ENCODE measurements at regions not wholly inside any gene's neighbourhood (a gene's known extent, or its start where the extent isn't known, plus 50 kb on each side); places are given as distances from the start of the nearest gene placed in this dataset.
A peak's percentile ranks its signal among the peaks of the same experiment; 100 is the strongest.

DNA sequence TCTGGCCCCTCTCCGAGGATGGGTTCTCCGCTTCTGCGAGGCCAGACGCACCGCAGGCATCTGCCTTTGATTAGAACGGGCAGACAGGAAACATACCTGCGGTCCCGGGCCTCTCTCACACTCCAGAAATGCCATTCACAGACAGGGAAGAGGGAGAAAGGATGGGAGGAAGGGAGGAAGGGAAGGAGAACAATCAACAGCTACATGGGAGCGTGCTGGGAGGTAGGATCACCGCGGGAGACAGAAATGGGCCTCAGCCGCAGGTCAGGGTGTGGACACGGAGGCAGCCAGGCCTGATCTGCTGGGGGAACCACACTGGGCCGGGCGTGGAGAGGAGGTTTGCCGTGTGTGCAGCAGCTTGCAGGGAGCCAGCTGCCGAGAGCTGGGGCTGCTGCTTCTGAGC, 90.7 kb upstream of the RGMA start:
- no peak for FAIRE-seq

DNA sequence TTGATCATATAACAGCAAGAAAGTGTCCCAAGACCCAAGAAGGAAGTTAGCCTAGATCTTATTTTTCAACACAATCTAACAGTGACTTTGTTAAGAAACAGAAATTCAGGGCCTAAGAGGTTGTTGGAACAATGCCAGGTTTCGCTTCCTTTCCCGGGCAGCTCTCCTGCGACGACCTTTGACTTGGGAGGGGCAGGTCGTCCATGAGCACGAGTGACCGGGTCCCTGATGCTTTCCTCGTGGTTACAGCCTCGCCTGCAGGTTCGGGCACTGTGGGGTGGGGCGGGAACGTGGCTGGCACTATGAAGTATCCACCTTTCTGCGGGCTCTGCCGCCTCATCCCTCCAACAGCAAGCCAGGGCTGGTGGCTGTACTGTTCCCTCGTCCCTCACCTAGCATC, 90.1 kb upstream of the RGMA start:
- no peak for FAIRE-seq

DNA sequence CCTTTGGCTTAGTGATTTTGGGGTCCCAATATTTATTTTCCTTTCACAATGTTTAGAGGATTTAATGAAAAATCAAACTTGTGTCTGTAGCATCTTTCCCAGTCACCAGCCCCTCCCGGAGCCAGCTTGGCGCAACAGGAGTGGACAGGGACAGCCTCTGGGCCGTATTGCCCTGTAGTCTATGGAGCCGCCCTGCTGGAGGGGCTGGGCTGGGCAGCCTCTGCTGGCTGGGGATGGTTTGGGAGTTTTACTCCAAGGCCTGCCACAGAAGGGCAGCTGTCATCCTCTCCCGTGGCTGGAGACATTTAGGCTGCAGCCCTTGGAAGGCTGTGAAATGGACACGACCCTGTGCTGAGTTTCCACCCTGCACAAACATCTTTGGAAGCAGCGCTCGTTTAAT, 89.4 kb upstream of the RGMA start:
- FAIRE-seq: no peak

- FAIRE-seq: no peak
Measured at GRCh38 chr15:93176065-93176464, 87.1 kb upstream of the RGMA start.

GRCh38 chr15:93174836-93175235, 85.8 kb upstream of the RGMA start:
- FAIRE-seq: peak; percentile 41

DNA sequence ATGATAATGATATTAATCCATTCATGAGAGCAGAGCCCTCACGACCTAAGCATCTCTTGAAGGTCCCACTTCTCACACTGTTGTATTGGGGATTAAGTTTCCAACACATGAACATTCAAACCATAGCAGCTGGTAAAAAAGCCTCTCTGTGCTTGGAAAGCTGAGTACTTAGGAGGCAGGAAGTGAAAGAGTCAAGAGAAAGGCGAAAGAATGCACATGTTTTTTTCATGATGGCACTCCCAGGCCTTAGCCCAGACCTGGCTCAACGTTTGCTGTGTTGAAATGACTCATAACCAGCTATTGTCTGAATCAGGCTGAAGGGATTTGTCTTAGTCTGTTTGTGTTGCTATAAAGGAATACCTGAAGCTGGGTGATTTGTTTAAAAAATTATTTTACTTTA, 84.4 kb upstream of the RGMA start:
- no peak for FAIRE-seq

- FAIRE-seq: no peak
Measured at GRCh38 chr15:93171476-93171875, 82.5 kb upstream of the RGMA start.

DNA sequence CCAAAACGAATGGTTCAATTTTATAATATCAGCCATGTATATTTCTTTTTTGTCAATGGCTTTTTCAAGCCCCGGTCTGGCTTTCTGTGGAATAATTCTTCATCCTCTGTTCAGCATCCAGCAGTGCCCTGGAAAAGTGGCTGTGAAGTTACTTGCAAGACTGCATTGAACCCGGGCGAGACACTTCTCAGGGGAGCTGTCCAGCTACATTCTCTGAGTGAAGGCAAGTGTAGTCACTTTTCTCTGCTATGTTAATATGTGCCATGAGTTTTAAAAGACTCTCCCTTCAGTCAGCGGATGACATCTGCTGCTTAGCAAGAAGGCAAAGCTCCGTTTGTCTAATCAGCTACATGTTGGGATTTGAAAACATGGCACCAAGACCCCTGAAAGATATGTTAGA, 81.3 kb upstream of the RGMA start:
- FAIRE-seq: no peak

DNA sequence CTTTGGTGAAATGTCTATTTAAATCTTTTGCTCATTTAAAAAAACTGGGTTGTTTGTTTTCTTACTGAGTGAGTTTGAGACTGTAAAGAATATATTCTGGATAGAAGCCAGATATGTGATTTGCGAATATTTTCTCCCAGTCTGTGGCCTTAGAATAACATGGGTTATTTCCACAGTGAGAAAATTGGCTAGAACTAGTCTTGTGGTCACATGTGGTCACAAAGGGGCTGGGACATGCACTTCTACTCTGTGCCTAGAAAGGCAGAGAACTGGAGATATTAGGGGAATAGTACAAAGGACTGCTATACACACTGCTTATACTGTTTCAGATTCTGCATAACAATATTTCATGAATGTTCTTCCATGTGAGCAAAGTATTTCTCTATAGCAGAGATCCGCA, 79.9 kb upstream of the RGMA start:
- FAIRE-seq: no peak

DNA sequence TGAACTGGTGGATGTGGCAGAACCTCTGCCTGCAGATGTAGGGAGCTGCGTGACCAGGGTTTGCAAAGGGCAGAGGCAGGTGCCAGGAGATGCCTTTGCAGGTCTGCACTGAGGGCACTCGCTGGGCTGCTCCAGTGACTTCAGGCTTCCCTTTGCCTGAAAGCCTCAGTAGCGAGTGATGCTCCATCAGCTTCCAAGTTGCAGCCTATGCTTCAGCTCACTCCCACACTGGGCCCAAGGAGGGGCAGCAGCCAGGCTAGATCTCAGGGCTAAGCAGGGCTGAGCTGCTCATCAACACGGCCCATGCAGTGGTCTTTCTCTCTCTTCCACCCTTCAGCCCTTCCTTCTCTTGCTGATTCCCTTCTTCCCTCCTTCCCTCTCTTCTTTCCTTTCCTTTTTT, 78.3 kb upstream of the RGMA start:
- no peak for FAIRE-seq

- no peak for FAIRE-seq
Measured at GRCh38 chr15:93166675-93167074, 77.7 kb upstream of the RGMA start.

- FAIRE-seq: no peak
Measured at GRCh38 chr15:93165734-93166470, 76.9 kb upstream of the RGMA start.

DNA sequence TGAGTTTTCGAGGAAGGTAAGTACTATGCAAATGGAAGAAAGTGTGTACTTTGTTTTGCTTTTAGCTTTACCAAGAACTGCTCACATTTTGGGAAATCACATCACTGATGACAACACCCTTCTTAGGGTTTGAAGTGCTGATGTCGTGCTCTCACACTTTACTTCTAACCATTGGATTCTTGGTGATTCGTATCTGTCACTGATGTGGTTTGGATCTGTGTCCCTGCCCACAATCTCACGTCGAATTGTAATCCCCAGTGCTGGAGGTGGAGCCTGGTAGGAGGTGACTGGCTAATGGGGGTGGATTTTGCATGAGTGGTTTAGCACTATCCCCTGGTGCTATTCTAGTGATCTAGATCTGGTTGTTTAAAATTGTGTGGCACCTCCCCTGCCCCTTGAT, 75.4 kb upstream of the RGMA start:
- no peak for FAIRE-seq

GRCh38 chr15:93162560-93162959, 73.5 kb upstream of the RGMA start:
- FAIRE-seq: no peak

DNA sequence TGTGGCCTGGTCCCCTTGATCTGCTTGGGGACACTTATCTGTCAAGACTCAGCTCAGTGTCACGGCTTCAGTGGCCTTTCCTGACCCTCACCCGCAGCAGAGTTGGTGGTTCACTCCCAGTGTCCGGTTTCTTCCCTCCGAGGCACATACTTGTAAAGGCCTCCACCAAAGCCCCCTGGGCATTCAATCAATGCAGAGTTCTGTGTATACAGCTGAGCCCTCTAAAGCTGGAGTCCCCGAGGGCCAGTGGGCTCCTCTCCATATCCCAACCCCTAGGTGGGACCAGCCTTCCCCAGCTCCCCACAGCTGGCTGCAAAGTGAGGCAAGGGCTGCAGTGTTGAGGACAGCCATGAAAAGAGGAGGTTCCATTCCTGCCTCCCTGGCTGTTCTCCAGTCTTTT, 70.9 kb upstream of the RGMA start:
- FAIRE-seq: no peak

DNA sequence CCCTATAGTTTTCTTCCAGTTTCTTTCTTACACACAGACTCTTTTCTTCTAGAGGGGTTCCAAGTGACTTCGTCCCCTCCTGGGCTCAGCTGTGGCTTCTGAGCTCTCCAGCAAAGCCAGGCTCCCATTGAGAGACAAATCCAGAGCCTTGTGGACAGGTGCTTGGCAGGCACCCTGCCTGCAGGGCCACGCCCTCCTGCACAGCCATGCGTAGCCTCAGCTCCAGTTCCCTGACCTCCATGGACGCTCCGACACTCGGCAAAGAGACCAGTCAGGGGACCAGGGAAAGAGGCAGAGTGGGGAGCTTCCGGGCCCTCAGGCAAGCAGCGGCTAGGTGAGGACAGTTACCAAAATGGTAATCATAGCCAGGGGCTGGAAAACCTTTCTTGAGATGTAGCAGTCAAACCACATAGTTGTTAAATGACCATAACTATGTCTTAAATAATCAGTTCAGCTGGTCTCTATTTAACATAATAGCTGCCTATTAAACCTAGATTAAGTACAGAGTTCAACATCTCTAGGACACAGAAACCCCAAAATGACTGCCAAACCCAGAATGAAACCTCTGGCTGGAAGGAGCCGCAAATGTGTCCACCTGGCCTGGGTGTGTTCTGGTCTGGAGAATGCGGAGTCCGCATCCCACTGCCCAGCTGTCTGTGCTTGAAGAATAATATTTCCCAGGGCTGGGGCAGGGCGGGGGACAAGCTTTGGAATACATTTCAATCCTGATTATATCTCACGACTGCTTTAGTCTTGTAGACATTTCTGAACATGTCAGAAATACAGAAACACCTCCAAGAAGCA, 69.3 kb upstream of the RGMA start:
- no peak for FAIRE-seq

DNA sequence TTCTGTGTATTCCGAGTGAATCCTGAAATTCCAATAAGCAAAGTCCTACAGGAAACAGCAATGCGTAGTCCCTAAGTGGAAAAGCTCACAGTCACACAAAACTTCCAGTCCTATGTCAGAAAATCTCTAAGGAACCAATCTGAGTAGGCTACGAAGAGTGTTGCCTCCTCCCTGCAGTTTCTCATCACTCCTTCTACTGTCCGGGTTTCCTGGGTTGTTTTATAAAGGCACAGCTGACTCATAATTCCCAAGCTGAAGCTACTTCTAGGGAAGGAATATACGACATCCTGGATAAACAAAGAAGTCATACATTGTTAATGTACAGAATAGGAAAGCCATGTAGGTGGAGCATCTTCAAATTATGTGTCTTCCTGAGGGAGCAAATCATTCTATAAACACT, 65.7 kb upstream of the RGMA start:
- FAIRE-seq: no peak

GRCh38 chr15:93152951-93153350, 63.9 kb upstream of the RGMA start:
- FAIRE-seq: no peak

DNA sequence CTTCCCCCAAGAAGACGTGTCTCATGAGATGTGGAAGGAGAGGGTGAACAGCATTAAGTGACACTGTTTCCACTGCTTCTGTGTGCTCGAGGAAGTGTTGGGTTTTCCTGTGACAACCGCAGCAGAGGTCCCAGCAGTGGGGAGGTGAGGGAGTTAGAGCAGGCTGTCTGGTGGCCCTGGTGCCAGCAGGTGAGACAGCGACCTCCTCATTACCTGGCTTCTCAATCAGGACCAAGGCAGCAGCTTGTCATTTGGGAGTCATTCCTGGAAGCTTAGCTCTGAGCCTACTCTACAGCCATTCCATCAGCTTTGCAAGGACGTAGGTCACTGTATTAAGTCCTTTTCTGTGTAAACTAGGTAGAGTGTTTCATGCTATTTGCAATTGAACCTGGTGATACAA, 63.3 kb upstream of the RGMA start:
- FAIRE-seq: no peak

DNA sequence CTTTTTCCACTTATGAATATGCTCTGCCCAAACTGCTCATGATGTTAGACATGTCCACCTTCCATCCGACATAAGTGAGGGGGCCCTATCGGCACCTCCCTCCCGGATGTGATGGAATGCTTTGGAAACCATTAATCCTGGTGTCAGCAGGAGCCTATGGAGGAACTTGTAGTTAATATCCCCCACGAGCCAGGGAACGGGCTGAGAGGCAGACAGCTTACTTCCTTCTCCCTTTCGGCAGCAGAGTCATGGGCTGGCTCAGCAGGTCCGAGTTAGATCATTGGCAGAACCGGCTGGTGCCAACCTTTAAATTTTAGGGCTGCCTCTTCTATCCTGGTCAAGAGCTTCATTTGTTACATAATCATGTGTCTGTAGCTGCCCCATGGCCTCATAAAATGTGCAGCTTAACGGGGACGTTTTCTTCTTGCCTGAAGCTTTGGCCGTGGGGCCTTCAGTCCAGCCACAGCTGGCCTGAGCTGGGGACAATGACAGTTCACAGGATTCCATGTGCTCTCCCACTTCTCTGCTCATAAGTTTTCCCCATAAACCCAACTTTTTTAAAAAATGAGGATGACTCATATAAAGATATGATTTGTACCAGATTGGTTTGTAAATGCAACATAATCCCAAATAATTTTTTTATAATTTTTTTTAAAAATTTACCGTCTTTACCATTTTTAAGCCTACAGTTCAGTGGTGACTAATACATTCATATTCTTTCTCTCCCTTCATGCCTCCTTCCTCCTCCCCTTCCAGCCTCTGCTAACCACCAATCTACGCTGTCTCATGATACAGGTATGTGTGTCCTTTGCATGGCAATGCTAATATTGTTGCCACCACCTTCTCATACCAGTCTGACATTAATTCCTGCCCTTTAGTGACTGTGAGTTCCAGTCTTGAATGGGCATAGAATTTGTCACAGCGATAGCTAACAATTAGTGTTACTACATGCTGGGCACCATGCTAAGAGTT, 62.2 kb upstream of the RGMA start:
- no peak for FAIRE-seq

- no peak for FAIRE-seq
Measured at GRCh38 chr15:93146601-93147000, 57.6 kb upstream of the RGMA start.

DNA sequence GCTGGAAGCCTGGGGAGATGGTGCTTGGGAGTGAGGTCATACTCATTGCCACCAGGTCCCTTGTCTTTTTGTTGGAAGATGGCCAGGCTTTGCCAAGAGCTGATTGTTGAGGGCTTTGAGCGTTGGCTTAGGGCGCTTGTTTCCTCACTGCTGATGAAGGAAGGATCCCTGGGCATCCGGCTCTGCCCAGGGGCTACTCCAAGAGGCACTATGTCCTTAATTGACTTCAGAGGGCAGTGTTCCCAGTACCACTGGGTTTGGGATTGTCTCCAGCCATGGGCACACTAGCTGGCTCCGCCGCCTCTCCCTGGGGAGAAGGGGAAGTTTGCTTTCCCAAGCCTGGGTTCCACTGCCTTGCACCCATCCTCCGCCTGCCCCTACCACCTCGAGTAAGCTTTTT, 57.2 kb upstream of the RGMA start:
- no peak for FAIRE-seq

Measured in endometrium (tissue), 2 donors.